Hematopoietic multipotent progenitor cell treated with erythropoietin and hydrocortisone succinate and interleukin-3 and kit ligand, for 8 days (in vitro differentiated cells): ENCODE measurements at regions not wholly inside any gene's neighbourhood (a gene's known extent, or its start where the extent isn't known, plus 50 kb on each side); places are given as distances from the start of the nearest gene placed in this dataset.

Source experiments
- DNase-seq: peaks from one replicate; pipeline ENCODE4 v3.0.0-alpha.2; 2015

GRCh38 chr2:120428748-120429147, 82.8 kb downstream of the INHBB start:
- DNase-seq = no peak

- DNase-seq = no peak
Observed at GRCh38 chr2:120429586-120430500, 83.9 kb downstream of the INHBB start.

GRCh38 chr2:120430501-120430830, 84.5 kb downstream of the INHBB start:
- no peak for DNase-seq

GRCh38 chr2:120430957-120431356, 85.0 kb downstream of the INHBB start:
- DNase-seq = no peak

GRCh38 chr2:120431386-120432292, 85.7 kb downstream of the INHBB start:
- no peak for DNase-seq

GRCh38 chr2:120432293-120432975, 86.5 kb downstream of the INHBB start:
- no peak for DNase-seq

GRCh38 chr2:120432976-120433815, 87.3 kb downstream of the INHBB start:
- DNase-seq = no peak

GRCh38 chr2:120433816-120434290, 87.9 kb downstream of the INHBB start:
- DNase-seq = no peak

- no peak for DNase-seq
Observed at GRCh38 chr2:120434492-120435308, 88.8 kb downstream of the INHBB start.

- DNase-seq = no peak
Observed at GRCh38 chr2:120435671-120436459, 89.9 kb downstream of the INHBB start.

- DNase-seq = no peak
Observed at GRCh38 chr2:120436460-120436739, 90.5 kb downstream of the INHBB start.

- DNase-seq = peak; percentile 30
Observed at GRCh38 chr2:120436885-120437603, 91.1 kb downstream of the INHBB start.

GRCh38 chr2:120437604-120438000, 91.7 kb downstream of the INHBB start:
- DNase-seq = no peak

GRCh38 chr2:120438301-120439066, 92.5 kb downstream of the INHBB start:
- no peak for DNase-seq

- DNase-seq = no peak
Observed at GRCh38 chr2:120439067-120439368, 93.1 kb downstream of the INHBB start.

- DNase-seq = no peak
Observed at GRCh38 chr2:120439637-120440384, 93.9 kb downstream of the INHBB start.

- no peak for DNase-seq
Observed at GRCh38 chr2:120440521-120441350, 94.8 kb downstream of the INHBB start.

GRCh38 chr2:120441351-120441700, 95.4 kb downstream of the INHBB start:
- no peak for DNase-seq
